ENCODE measurements at regions not wholly inside any gene's neighbourhood (a gene's known extent, or its start where the extent isn't known, plus 50 kb on each side); places are given as distances from the start of the nearest gene placed in this dataset.

DNA sequence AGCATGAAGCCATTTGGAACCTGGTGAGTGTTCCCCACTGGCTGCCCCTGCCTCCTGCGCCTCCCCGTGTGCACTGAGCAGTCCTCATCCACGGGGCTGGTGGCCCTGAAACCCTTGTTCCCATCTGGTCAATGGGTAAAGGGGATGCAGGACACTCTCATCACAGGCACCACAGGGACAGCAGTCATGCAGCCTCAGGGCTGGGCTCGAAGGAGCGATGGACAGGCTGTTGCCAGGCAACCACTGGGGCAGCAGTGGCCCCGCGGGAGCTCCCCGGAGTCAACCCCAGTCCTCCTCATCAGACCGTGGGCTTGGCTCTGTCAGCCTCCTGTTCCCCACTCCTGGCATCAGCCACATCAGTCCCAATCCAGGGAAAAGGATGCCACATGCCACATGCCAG is 509.5 kb downstream of the EIPR1 start:
- TF ChIP-seq, protein P1, sequence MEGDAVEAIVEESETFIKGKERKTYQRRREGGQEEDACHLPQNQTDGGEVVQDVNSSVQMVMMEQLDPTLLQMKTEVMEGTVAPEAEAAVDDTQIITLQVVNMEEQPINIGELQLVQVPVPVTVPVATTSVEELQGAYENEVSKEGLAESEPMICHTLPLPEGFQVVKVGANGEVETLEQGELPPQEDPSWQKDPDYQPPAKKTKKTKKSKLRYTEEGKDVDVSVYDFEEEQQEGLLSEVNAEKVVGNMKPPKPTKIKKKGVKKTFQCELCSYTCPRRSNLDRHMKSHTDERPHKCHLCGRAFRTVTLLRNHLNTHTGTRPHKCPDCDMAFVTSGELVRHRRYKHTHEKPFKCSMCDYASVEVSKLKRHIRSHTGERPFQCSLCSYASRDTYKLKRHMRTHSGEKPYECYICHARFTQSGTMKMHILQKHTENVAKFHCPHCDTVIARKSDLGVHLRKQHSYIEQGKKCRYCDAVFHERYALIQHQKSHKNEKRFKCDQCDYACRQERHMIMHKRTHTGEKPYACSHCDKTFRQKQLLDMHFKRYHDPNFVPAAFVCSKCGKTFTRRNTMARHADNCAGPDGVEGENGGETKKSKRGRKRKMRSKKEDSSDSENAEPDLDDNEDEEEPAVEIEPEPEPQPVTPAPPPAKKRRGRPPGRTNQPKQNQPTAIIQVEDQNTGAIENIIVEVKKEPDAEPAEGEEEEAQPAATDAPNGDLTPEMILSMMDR (IDR thresholded peaks at IDR 0.05): no peak
- TF ChIP-seq EP300 (IDR thresholded peaks at IDR 0.05): no peak
